ENCODE measurements at regions not wholly inside any gene's neighbourhood (a gene's known extent, or its start where the extent isn't known, plus 50 kb on each side); places are given as distances from the start of the nearest gene placed in this dataset.

DNA sequence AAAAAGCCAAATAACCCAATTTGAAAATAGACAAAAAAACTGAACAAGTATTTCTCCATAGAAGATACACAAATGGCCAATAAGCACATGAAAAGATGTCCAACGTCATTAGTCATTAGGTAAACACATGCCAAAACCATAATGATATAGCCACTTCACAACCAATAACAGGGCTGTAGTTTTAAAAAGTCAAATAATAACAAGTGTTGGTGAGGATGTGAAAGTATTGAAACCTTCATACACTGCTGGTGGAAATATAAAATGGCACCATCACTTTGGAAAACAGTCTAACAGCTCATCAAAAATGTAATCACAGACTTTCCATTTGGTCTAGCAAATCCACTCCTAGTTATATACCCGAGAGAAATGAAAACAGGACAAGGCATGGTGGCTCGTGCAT lies 144.2 kb upstream of the CYP1B1 start:
- TF ChIP-seq, protein P1, sequence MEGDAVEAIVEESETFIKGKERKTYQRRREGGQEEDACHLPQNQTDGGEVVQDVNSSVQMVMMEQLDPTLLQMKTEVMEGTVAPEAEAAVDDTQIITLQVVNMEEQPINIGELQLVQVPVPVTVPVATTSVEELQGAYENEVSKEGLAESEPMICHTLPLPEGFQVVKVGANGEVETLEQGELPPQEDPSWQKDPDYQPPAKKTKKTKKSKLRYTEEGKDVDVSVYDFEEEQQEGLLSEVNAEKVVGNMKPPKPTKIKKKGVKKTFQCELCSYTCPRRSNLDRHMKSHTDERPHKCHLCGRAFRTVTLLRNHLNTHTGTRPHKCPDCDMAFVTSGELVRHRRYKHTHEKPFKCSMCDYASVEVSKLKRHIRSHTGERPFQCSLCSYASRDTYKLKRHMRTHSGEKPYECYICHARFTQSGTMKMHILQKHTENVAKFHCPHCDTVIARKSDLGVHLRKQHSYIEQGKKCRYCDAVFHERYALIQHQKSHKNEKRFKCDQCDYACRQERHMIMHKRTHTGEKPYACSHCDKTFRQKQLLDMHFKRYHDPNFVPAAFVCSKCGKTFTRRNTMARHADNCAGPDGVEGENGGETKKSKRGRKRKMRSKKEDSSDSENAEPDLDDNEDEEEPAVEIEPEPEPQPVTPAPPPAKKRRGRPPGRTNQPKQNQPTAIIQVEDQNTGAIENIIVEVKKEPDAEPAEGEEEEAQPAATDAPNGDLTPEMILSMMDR (IDR thresholded peaks at IDR 0.05): no peak
- TF ChIP-seq EP300 (IDR thresholded peaks at IDR 0.05; ENCODE audit: low read depth) (no peak), POLR2A (IDR thresholded peaks at IDR 0.05) (no peak), POLR2AphosphoS5 (IDR thresholded peaks at IDR 0.05) (no peak)
